ENCODE measurements at regions not wholly inside any gene's neighbourhood (a gene's known extent, or its start where the extent isn't known, plus 50 kb on each side); places are given as distances from the start of the nearest gene placed in this dataset.

- no peak for TF ChIP-seq CTCF (IDR thresholded peaks at IDR 0.05; ENCODE audit: insufficient read depth, missing control alignments)
- no peak for FAIRE-seq
Measured at GRCh38 chr5:174972291-174972690, 247.9 kb downstream of the MSX2 start.

GRCh38 chr5:174971210-174971609 lies 246.8 kb downstream of the MSX2 start:
- no peak for TF ChIP-seq CTCF (IDR thresholded peaks at IDR 0.05; ENCODE audit: insufficient read depth, missing control alignments)
- DNase-seq (ENCODE audit: insufficient read length, low spot score) (no peak), FAIRE-seq (no peak)

More at GRCh38 chr5:174972291-174972690, 247.9 kb downstream of the MSX2 start:
- DNase-seq (ENCODE audit: insufficient read length, low spot score): no peak

- DNase-seq (ENCODE audit: insufficient read length, low spot score) (no peak), FAIRE-seq (no peak)
- no peak for TF ChIP-seq CTCF (IDR thresholded peaks at IDR 0.05; ENCODE audit: insufficient read depth, missing control alignments)
Measured at GRCh38 chr5:174970502-174970901, 246.1 kb downstream of the MSX2 start.

- no peak for FAIRE-seq
- TF ChIP-seq CTCF (IDR thresholded peaks at IDR 0.05; ENCODE audit: insufficient read depth, missing control alignments): no peak
- DNase-seq (ENCODE audit: insufficient read length, low spot score): no peak
Measured at GRCh38 chr5:174953871-174954270, 229.5 kb downstream of the MSX2 start.

- DNase-seq (ENCODE audit: insufficient read length, low spot score): peak; percentile 59
- FAIRE-seq: no peak
- TF ChIP-seq CTCF (IDR thresholded peaks at IDR 0.05; ENCODE audit: insufficient read depth, missing control alignments): peak; percentile 99
Measured at GRCh38 chr5:174951151-174951780, 226.9 kb downstream of the MSX2 start.

GRCh38 chr5:174947548-174947947 lies 223.2 kb downstream of the MSX2 start:
- DNase-seq (ENCODE audit: insufficient read length, low spot score) (no peak), FAIRE-seq (no peak)
- no peak for TF ChIP-seq CTCF (IDR thresholded peaks at IDR 0.05; ENCODE audit: insufficient read depth, missing control alignments)

GRCh38 chr5:174945853-174946252 lies 221.5 kb downstream of the MSX2 start:
- no peak for DNase-seq (ENCODE audit: insufficient read length, low spot score)

More at GRCh38 chr5:174945853-174946252, 221.5 kb downstream of the MSX2 start:
- FAIRE-seq: no peak
- no peak for TF ChIP-seq CTCF (IDR thresholded peaks at IDR 0.05; ENCODE audit: insufficient read depth, missing control alignments)
